GM12864 (cell line): ENCODE measurements at regions not wholly inside any gene's neighbourhood (a gene's known extent, or its start where the extent isn't known, plus 50 kb on each side); places are given as distances from the start of the nearest gene placed in this dataset.

ENCODE experiments used
- DNase-seq: peaks from one replicate; pipeline ENCODE4 v3.0.0-alpha.2; 2011; ENCODE audit warnings: low read depth
- H3K4me3 ChIP-seq: 2 replicates; pipeline ENCODE4 v1.5.1; 2011; ENCODE audit warnings: mild to moderate bottlenecking, low read depth, low read length, control low read depth
- CTCF ChIP-seq: IDR thresholded peaks from 2 replicates; pipeline ENCODE4 v1.5.1; 2011; ENCODE audit warnings: low read depth, mild to moderate bottlenecking, moderate library complexity, low read length, control low read depth, inconsistent platforms; ENCODE audit errors: missing control alignments

- no peak overlapping the region for H3K4me3 ChIP-seq
- no peak for DNase-seq
- no peak for TF ChIP-seq CTCF
Observed at GRCh38 chr2:128402911-128403670, 84.4 kb upstream of the HS6ST1 start.

GRCh38 chr2:128403814-128404708 lies 85.4 kb upstream of the HS6ST1 start:
- TF ChIP-seq CTCF = no peak
- no peak for DNase-seq
- H3K4me3 ChIP-seq = no peak overlapping the region

GRCh38 chr2:128404709-128405466 lies 86.2 kb upstream of the HS6ST1 start:
- TF ChIP-seq CTCF = no peak
- DNase-seq = no peak

GRCh38 chr2:128405467-128405900 lies 86.8 kb upstream of the HS6ST1 start:
- TF ChIP-seq CTCF = no peak
- no peak overlapping the region for H3K4me3 ChIP-seq
- DNase-seq = no peak

More at GRCh38 chr2:128404709-128405466, 86.2 kb upstream of the HS6ST1 start:
- no peak overlapping the region for H3K4me3 ChIP-seq

GRCh38 chr2:128405981-128406613 lies 87.4 kb upstream of the HS6ST1 start:
- no peak for DNase-seq
- no peak overlapping the region for H3K4me3 ChIP-seq
- TF ChIP-seq CTCF = no peak
